GM12892 (cell line): ENCODE measurements at regions not wholly inside any gene's neighbourhood (a gene's known extent, or its start where the extent isn't known, plus 50 kb on each side); places are given as distances from the start of the nearest gene placed in this dataset.

Experiments
- POLR2A ChIP-seq: IDR thresholded peaks from 2 replicates; pipeline ENCODE4 v1.6.1; 2011; ENCODE audit warnings: low read depth, low read length, control low read depth
- POLR2AphosphoS5 ChIP-seq: IDR thresholded peaks from 2 replicates; pipeline ENCODE4 v1.6.1; 2011; ENCODE audit warnings: low read depth, low read length, control low read depth

DNA sequence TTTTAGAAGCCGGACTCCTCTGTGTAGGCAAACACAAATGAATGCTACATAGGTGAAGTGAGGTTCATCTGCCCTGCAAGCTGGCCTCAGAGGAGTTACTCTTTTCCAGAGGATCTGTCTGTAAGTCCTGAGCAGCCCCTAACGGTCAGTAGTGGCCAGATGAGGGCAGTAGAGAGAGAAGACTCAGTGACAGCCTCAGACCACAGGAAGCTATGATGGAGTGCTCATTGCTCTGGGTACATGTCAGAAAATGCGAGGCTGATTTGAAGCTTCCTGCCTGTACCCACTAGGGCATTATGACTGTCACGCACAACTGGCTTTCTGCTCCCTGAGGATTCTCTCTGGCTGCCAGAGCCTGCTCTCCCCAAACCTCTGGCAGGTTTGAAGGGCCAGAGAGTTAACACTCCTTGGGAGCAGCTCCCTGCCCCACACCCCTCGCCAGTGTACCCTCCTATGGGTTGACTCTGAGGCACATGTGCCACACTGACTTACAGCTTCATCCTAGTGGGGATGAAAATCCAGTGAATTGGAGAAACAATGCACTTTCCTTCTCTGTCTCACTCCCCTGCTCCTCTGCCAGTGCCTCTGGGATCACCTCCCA is 141.5 kb downstream of the GABRG2 start:
- TF ChIP-seq POLR2A, result no peak
- TF ChIP-seq POLR2AphosphoS5, result no peak
